ENCODE measurements at regions not wholly inside any gene's neighbourhood (a gene's known extent, or its start where the extent isn't known, plus 50 kb on each side); places are given as distances from the start of the nearest gene placed in this dataset.
A peak's percentile ranks its signal among the peaks of the same experiment; 100 is the strongest.

GRCh38 chr6:167689751-167690150, 137.0 kb upstream of the AFDN start:
- intact Hi-C loops (cut with micrococcal nuclease; ENCODE audit: unreplicated experiment) (no loop called here), in situ Hi-C loops (cut with HindIII; ENCODE audit: extremely low pct_ligation_motif_present, low pct_unique_long_range_greater_than_20kb) (no loop called here)
- no peak overlapping the region for H3K4me3 ChIP-seq (replicated peaks in 1 of 3; ENCODE audit: insufficient read depth in 1 of 3, low read depth in 2 of 3, low read length in 3 of 3)
- no TSS peak for BruUV-seq (replicated peaks)
- H3K4me2 ChIP-seq (ENCODE audit: low read depth, low read length) = no peak overlapping the region
- DNase-seq (ENCODE audit: low spot score) = no peak
- CTCF ChIA-PET (ENCODE audit: low intra/inter-chr PET ratio, low total read pairs) = no interaction called here
- ATAC-seq = no peak; the same call in 2 of the 3 replicates
- no peak for FAIRE-seq
- POLR2A ChIA-PET = interaction anchor here (1.3 kb wide), 1 partner anchor 12 kb away, joined by 3 read pairs; no protein-coding TSS in a partner anchor
- H4K20me1 ChIP-seq (ENCODE audit: insufficient read depth, low read length) = no peaks in the 10 kb centered on the region
- peaks cover 48% of the 10 kb centered on the region for H3K4me1 ChIP-seq (ENCODE audit: insufficient read depth, low read length)
- no peaks in the 10 kb centered on the region for H3K27me3 ChIP-seq (ENCODE audit: control insufficient read depth in 1 of 2, insufficient read depth in 2 of 2, low read length in 2 of 2)
- H3K9ac ChIP-seq (ENCODE audit: insufficient read depth, low read depth, low read length) = no peak overlapping the region
- H3K9me3 ChIP-seq (ENCODE audit: low read length) = no peaks in the 10 kb centered on the region
- no peaks in the 10 kb centered on the region for H3K79me2 ChIP-seq (ENCODE audit: insufficient read depth, low read length)
- WGBS (ENCODE audit: low lambda C conversion rate) = 89% methylated on average over 5 of the region's 6 CpGs
- no peak overlapping the region for H2AFZ ChIP-seq (ENCODE audit: low read length)
- H3K36me3 ChIP-seq (replicated peaks in 1 of 2; ENCODE audit: control insufficient read depth in 1 of 2, insufficient read depth in 2 of 2, low read length in 2 of 2) = no peaks in the 10 kb centered on the region
- H3K27ac ChIP-seq (ENCODE audit: extremely low read length, insufficient read depth, low read length) = no peak overlapping the region
- no peak for TF ChIP-seq ZNF563 (CRISPR knock-in tag; IDR thresholded peaks at IDR 0.05)
- no peak for TF ChIP-seq LCORL (IDR thresholded peaks at IDR 0.05)
- TF ChIP-seq LCORL (CRISPR knock-in tag; IDR thresholded peaks at IDR 0.05) = 0 out of 2 replicates have a peak, but pooled peaks have one; percentile 27
- TF ChIP-seq CBX1 (IDR thresholded peaks at IDR 0.05; ENCODE audit: low read depth) = no peak
- TF ChIP-seq ZNF570 (CRISPR knock-in tag; IDR thresholded peaks at IDR 0.05; ENCODE audit: borderline replicate concordance) = no peak
- no peak for TF ChIP-seq ZSCAN25 (CRISPR knock-in tag; IDR thresholded peaks at IDR 0.05)
- no peak for TF ChIP-seq SRSF9 (IDR thresholded peaks at IDR 0.05; ENCODE audit: borderline replicate concordance, insufficient read depth, low read depth, low read length, poor library complexity, severe bottlenecking)
- no peak for TF ChIP-seq ZNF703 (CRISPR knock-in tag; IDR thresholded peaks at IDR 0.05; ENCODE audit: borderline replicate concordance)
- no peak for TF ChIP-seq ZUFSP (CRISPR knock-in tag; IDR thresholded peaks at IDR 0.05; ENCODE audit: borderline replicate concordance)
- TF ChIP-seq HNRNPH1 (optimal IDR thresholded peaks at IDR 0.05; ENCODE audit: low read depth, low read length) = no peak
- TF ChIP-seq, protein P1, sequence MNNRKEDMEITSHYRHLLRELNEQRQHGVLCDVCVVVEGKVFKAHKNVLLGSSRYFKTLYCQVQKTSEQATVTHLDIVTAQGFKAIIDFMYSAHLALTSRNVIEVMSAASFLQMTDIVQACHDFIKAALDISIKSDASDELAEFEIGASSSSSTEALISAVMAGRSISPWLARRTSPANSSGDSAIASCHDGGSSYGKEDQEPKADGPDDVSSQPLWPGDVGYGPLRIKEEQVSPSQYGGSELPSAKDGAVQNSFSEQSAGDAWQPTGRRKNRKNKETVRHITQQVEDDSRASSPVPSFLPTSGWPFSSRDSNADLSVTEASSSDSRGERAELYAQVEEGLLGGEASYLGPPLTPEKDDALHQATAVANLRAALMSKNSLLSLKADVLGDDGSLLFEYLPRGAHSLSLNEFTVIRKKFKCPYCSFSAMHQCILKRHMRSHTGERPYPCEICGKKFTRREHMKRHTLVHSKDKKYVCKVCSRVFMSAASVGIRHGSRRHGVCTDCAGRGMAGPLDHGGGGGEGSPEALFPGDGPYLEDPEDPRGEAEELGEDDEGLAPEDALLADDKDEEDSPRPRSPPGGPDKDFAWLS (CRISPR knock-in tag; IDR thresholded peaks at IDR 0.05; ENCODE audit: borderline replicate concordance) = no peak
- TF ChIP-seq ARID4A (CRISPR knock-in tag; IDR thresholded peaks at IDR 0.05; ENCODE audit: borderline replicate concordance) = peak; percentile 20; the same call in 1 of the 2 replicates
